Endometrium (tissue), 2 donors: ENCODE measurements at regions not wholly inside any gene's neighbourhood (a gene's known extent, or its start where the extent isn't known, plus 50 kb on each side); places are given as distances from the start of the nearest gene placed in this dataset.
"Not testable (repeated sequence)": the region's sequence is repeated elsewhere in the genome, so short reads cannot be mapped to it uniquely, and the experiment has no call there.

ENCODE experiments used
- FAIRE-seq: peaks from 2 replicates; lab custom pipeline; 2012; peaks lifted over from hg19 to GRCh38; lab: Jason Lieb, UNC
- donor health status: control.
- donor health status: control.

GRCh38 chr12:39699079-39699478, 79.5 kb upstream of the ABCD2 start:
- FAIRE-seq = not testable (repeated sequence)

GRCh38 chr12:39697108-39697507, 77.5 kb upstream of the ABCD2 start:
- no peak for FAIRE-seq

- FAIRE-seq = peak; percentile 70
Measured at GRCh38 chr12:39692258-39692853, 72.8 kb upstream of the ABCD2 start.

GRCh38 chr12:39685854-39686657, 66.5 kb upstream of the ABCD2 start:
- no peak for FAIRE-seq

- FAIRE-seq = no peak
Measured at GRCh38 chr12:39682689-39683477, 63.3 kb upstream of the ABCD2 start.

- no peak for FAIRE-seq
Measured at GRCh38 chr12:39675263-39675662, 55.7 kb upstream of the ABCD2 start.

GRCh38 chr12:39672976-39673375, 53.4 kb upstream of the ABCD2 start:
- no peak for FAIRE-seq

- FAIRE-seq = no peak
Measured at GRCh38 chr12:39671898-39672875, 52.6 kb upstream of the ABCD2 start.

- not testable (repeated sequence) for FAIRE-seq
Measured at GRCh38 chr12:39669539-39669938, 49.9 kb upstream of the ABCD2 start.
